PC-3 (cell line): ENCODE measurements at regions not wholly inside any gene's neighbourhood (a gene's known extent, or its start where the extent isn't known, plus 50 kb on each side); places are given as distances from the start of the nearest gene placed in this dataset.

Experiments used
- ATAC-seq: fragments of 200-7000 bp; cut with Tn5 transposase; 2 replicates; pipeline ENCODE4 v1.9.1; 2020; ENCODE audit warnings: mild to moderate bottlenecking, moderate library complexity
- BruUV-seq: library from RNA; stranded (reverse); fragments of 400-500 nt; replicated peaks from 2 replicates; lab custom pipeline; 2021; lab: Mats Ljungman, UMichigan
- CTCF ChIA-PET: fragments of 300-600 bp; sonication (Branson Sonifier 250); formaldehyde crosslinking; loops from one replicate; lab custom pipeline; 2022; ENCODE audit warnings: antibody characterized with exemption; lab: Charles Lee
- POLR2A ChIA-PET: fragments of 300-600 bp; sonication (Branson Sonifier 250); formaldehyde crosslinking; loops from one replicate; lab custom pipeline; 2022; ENCODE audit warnings: antibody characterized with exemption; ENCODE audit not compliant: unreplicated experiment; lab: Charles Lee
- DNase-seq: peaks from one replicate; pipeline ENCODE4 v3.0.0-alpha.2; 2015
- H2AFZ ChIP-seq: fragments of 300-600 bp; sonication (generic); 2 replicates; pipeline ENCODE4 v1.6.0; 2016; ENCODE audit warnings: antibody characterized with exemption, low read length
- H3F3A ChIP-seq: fragments of 300-600 bp; sonication (generic); one replicate; pipeline ENCODE4 v1.6.0; 2017; ENCODE audit warnings: antibody characterized with exemption, low read length, control low read depth, mild to moderate bottlenecking; ENCODE audit not compliant: unreplicated experiment
- H3K27ac ChIP-seq: fragments of 300-600 bp; sonication (generic); 2 replicates; pipeline ENCODE4 v1.5.1; 2016; ENCODE audit warnings: mild to moderate bottlenecking, low read length
- H3K27me3 ChIP-seq: fragments of 300-600 bp; sonication (generic); 2 replicates; pipeline ENCODE4 v1.6.1; 2016; ENCODE audit warnings: low read length, mixed read lengths
- H3K36me3 ChIP-seq: fragments of 300-600 bp; sonication (generic); 2 replicates; pipeline ENCODE4 v1.6.1; 2016; ENCODE audit warnings: low read depth, mixed run types, low read length, mixed read lengths
- H3K4me1 ChIP-seq: fragments of 300-600 bp; sonication (generic); 2 replicates; pipeline ENCODE4 v1.5.1; 2016; ENCODE audit warnings: low read length; ENCODE audit not compliant: insufficient read depth
- H3K4me2 ChIP-seq: fragments of 300-600 bp; sonication (generic); 2 replicates; pipeline ENCODE4 v1.6.0; 2016; ENCODE audit warnings: low read length
- H3K4me3 ChIP-seq: fragments of 300-600 bp; sonication (generic); 2 replicates; pipeline ENCODE4 v1.5.1; 2016; ENCODE audit warnings: mild to moderate bottlenecking, low read length, mixed read lengths
- H3K79me2 ChIP-seq: fragments of 300-600 bp; sonication (generic); 2 replicates; pipeline ENCODE4 v1.6.1; 2017; ENCODE audit warnings: low read length, mixed read lengths
- H3K9ac ChIP-seq: fragments of 300-600 bp; sonication (generic); 2 replicates; pipeline ENCODE4 v1.6.0; 2016; ENCODE audit warnings: mild to moderate bottlenecking, low read length
- H3K9me2 ChIP-seq: fragments of 300-600 bp; sonication (generic); replicated peaks from 2 replicates; pipeline ENCODE4 v1.6.1; 2016; ENCODE audit warnings: mixed run types, low read length, mixed read lengths
- H3K9me3 ChIP-seq: fragments of 300-600 bp; sonication (generic); 2 replicates; pipeline ENCODE4 v1.6.1; 2016; ENCODE audit warnings: low read length, mixed read lengths
- H4K20me1 ChIP-seq: fragments of 300-600 bp; sonication (generic); 2 replicates; pipeline ENCODE4 v1.6.1; 2016; ENCODE audit warnings: low read length, mixed read lengths
- EZH2 ChIP-seq: fragments of 300-600 bp; sonication (generic); IDR thresholded peaks from one replicate; pipeline ENCODE4 v1.6.1; 2017; ENCODE audit warnings: antibody characterized with exemption, mild to moderate bottlenecking, low read length; ENCODE audit not compliant: unreplicated experiment
- EZH2phosphoT487 ChIP-seq: fragments of 300-600 bp; sonication (generic); IDR thresholded peaks from 2 replicates; pipeline ENCODE4 v1.6.1; 2018; ENCODE audit warnings: mild to moderate bottlenecking, antibody characterized with exemption, low read length, borderline replicate concordance
- intact Hi-C: fragments of 100-400 bp; cut with micrococcal nuclease; formaldehyde crosslinking; loops from 2 replicates; pipeline ENCODE4 v1.9.0; 2023
- TF ChIP-seq, protein P1 (sequence below): fragments of 300-600 bp; sonication (generic); conservative IDR thresholded peaks from 2 replicates; pipeline ENCODE4 v1.5.1; 2017; ENCODE audit warnings: antibody characterized with exemption, low read depth, mild to moderate bottlenecking, low read length

- no peaks in the 10 kb centered on the region for H3K4me1 ChIP-seq
- ChIA-PET POLR2A (interaction anchor here (0.6 kb wide), 1 partner anchor 30 kb away, joined by 3 read pairs; no protein-coding TSS in a partner anchor), CTCF (no interaction called here)
- no peak overlapping the region for H3K4me3 ChIP-seq
- H3K27ac ChIP-seq = no peak overlapping the region
- TF ChIP-seq EZH2 = no peak
- TF ChIP-seq EZH2phosphoT487 = no peak
- TF ChIP-seq, protein P1, sequence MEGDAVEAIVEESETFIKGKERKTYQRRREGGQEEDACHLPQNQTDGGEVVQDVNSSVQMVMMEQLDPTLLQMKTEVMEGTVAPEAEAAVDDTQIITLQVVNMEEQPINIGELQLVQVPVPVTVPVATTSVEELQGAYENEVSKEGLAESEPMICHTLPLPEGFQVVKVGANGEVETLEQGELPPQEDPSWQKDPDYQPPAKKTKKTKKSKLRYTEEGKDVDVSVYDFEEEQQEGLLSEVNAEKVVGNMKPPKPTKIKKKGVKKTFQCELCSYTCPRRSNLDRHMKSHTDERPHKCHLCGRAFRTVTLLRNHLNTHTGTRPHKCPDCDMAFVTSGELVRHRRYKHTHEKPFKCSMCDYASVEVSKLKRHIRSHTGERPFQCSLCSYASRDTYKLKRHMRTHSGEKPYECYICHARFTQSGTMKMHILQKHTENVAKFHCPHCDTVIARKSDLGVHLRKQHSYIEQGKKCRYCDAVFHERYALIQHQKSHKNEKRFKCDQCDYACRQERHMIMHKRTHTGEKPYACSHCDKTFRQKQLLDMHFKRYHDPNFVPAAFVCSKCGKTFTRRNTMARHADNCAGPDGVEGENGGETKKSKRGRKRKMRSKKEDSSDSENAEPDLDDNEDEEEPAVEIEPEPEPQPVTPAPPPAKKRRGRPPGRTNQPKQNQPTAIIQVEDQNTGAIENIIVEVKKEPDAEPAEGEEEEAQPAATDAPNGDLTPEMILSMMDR = no peak
- no peaks in the 10 kb centered on the region for H3K9me3 ChIP-seq
- no peaks in the 10 kb centered on the region for H3K27me3 ChIP-seq
- intact Hi-C loops = no loop called here
- BruUV-seq = no TSS peak
- no peaks in the 10 kb centered on the region for H3K79me2 ChIP-seq
- H3F3A ChIP-seq = no peaks in the 10 kb centered on the region
- DNase-seq (no peak), ATAC-seq (no peak)
- no peak overlapping the region for H3K9ac ChIP-seq
- no peak overlapping the region for H3K4me2 ChIP-seq
- no peaks in the 10 kb centered on the region for H4K20me1 ChIP-seq
- no peak overlapping the region for H2AFZ ChIP-seq
- no peaks in the 10 kb centered on the region for H3K9me2 ChIP-seq
- no peaks in the 10 kb centered on the region for H3K36me3 ChIP-seq
Measured at GRCh38 chr4:130099105-130099504, 1003.2 kb downstream of the C4orf33 start.

- Histone ChIP-seq H3K4me3 (no peak overlapping the region), H3K9ac (no peak overlapping the region), H3K4me2 (no peak overlapping the region), H3K9me3 (no peaks in the 10 kb centered on the region), H2AFZ (no peak overlapping the region), H4K20me1 (no peaks in the 10 kb centered on the region), H3K27ac (no peak overlapping the region), H3K79me2 (no peaks in the 10 kb centered on the region), H3K9me2 (no peaks in the 10 kb centered on the region), H3K27me3 (no peaks in the 10 kb centered on the region), H3F3A (no peaks in the 10 kb centered on the region), H3K4me1 (no peaks in the 10 kb centered on the region), H3K36me3 (no peaks in the 10 kb centered on the region)
- no TSS peak for BruUV-seq
- ATAC-seq = no peak
- intact Hi-C loops = no loop called here
- TF ChIP-seq, protein P1 = no peak
- TF ChIP-seq EZH2 = no peak
- TF ChIP-seq EZH2phosphoT487 = no peak
- no peak for DNase-seq
- CTCF ChIA-PET = no interaction called here
- POLR2A ChIA-PET = no interaction called here
Measured at GRCh38 chr4:130110189-130110588, 1014.2 kb downstream of the C4orf33 start.

- Histone ChIP-seq H3K9ac (no peak overlapping the region), H3K9me3 (no peaks in the 10 kb centered on the region), H3K27ac (no peak overlapping the region), H4K20me1 (no peaks in the 10 kb centered on the region), H3K36me3 (no peaks in the 10 kb centered on the region), H2AFZ (no peak overlapping the region), H3K4me3 (no peak overlapping the region), H3K4me2 (no peak overlapping the region), H3K4me1 (no peaks in the 10 kb centered on the region), H3K79me2 (no peaks in the 10 kb centered on the region), H3F3A (no peaks in the 10 kb centered on the region), H3K9me2 (no peaks in the 10 kb centered on the region), H3K27me3 (no peaks in the 10 kb centered on the region)
- intact Hi-C loops = no loop called here
- TF ChIP-seq EZH2 (no peak), EZH2phosphoT487 (no peak)
- TF ChIP-seq, protein P1 = no peak
- ATAC-seq = no peak
- DNase-seq = no peak
- ChIA-PET CTCF (no interaction called here), POLR2A (no interaction called here)
- no TSS peak for BruUV-seq
Measured at GRCh38 chr4:130110770-130111169, 1014.8 kb downstream of the C4orf33 start.
